Vagina (tissue), 2 donors: ENCODE measurements at regions not wholly inside any gene's neighbourhood (a gene's known extent, or its start where the extent isn't known, plus 50 kb on each side); places are given as distances from the start of the nearest gene placed in this dataset.

Source experiments
- CTCF ChIP-seq, 3 experiments: fragments of 450-650 bp in 2 of 3; fragments of 200-600 bp in 1 of 3; sonication (generic) in 1 of 3; IDR thresholded peaks; one replicate each; pipeline ENCODE4 v1.5.1; 2017 to 2019; ENCODE audit warnings: antibody characterized with exemption in 3 of 3, mild to moderate bottlenecking in 2 of 3, moderate library complexity in 2 of 3
- POLR2A ChIP-seq, 2 donors: fragments of 450-650 bp; IDR thresholded peaks; one replicate each; pipeline ENCODE4 v1.6.1; 2017; ENCODE audit warnings: antibody characterized with exemption in 2 of 2, mild to moderate bottlenecking in 2 of 2, moderate library complexity in 2 of 2
- POLR2AphosphoS5 ChIP-seq, 2 donors: sonication (generic); formaldehyde crosslinking; IDR thresholded peaks; one replicate each; pipeline ENCODE4 v1.9.0; 2017; ENCODE audit warnings: antibody characterized with exemption in 2 of 2, mild to moderate bottlenecking in 2 of 2, low read depth in 1 of 2; ENCODE audit not compliant: insufficient read depth in 1 of 2

- no peak for TF ChIP-seq CTCF (IDR thresholded peaks at IDR 0.05)
- TF ChIP-seq POLR2AphosphoS5 (IDR thresholded peaks at IDR 0.05; ENCODE audit: insufficient read depth in 1 of 2, low read depth in 1 of 2), result no peak
- TF ChIP-seq POLR2A (IDR thresholded peaks at IDR 0.05), result no peak
Observed at GRCh38 chr9:7707934-7708333, 91.6 kb downstream of the DMAC1 start.
